ENCODE measurements at regions not wholly inside any gene's neighbourhood (a gene's known extent, or its start where the extent isn't known, plus 50 kb on each side); places are given as distances from the start of the nearest gene placed in this dataset.

DNA sequence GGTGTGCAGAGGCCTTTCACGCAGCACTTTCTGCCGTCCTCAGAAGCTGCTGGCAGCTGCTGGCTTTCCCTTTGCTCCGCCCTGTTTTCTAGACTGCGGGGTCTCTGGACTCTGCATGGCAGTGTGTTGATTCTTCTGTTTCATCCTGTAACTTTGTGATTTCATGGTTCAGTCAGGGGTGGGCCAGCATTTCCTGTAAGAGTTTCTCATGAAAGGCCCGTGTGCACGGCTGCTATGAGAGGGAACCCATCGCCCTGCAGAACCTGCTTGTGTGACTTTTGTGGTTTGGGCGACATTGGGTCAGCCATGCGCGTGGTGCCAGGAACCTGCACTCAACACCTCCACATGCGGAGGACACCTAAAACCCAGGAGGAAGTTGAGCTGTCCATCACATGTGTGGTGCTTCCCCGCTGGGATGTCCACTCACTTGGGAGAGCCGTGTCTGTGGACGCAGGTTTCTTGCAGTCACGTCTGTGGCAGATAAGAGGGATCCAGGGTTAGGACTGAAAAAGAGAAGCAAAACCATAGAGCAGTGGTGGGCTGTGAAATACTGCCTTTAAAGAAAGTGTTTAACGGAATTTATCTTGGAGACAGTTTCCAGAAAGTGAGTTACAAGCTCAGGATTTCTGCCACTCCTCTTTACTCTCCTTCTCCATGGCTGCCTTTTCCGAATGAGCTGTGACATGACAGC, 167.3 kb upstream of the ALKAL2 start:
- intact Hi-C loops (cut with DNase I): no loop called here
- Histone ChIP-seq H3K9me3 (no peaks in the 10 kb centered on the region), H3K27ac (no peak overlapping the region), H3K4me3 (no peak overlapping the region), H3K27me3 (no peaks in the 10 kb centered on the region), H3K36me3 (no peaks in the 10 kb centered on the region), H3K4me1 (no peaks in the 10 kb centered on the region)
- TF ChIP-seq, protein P1, sequence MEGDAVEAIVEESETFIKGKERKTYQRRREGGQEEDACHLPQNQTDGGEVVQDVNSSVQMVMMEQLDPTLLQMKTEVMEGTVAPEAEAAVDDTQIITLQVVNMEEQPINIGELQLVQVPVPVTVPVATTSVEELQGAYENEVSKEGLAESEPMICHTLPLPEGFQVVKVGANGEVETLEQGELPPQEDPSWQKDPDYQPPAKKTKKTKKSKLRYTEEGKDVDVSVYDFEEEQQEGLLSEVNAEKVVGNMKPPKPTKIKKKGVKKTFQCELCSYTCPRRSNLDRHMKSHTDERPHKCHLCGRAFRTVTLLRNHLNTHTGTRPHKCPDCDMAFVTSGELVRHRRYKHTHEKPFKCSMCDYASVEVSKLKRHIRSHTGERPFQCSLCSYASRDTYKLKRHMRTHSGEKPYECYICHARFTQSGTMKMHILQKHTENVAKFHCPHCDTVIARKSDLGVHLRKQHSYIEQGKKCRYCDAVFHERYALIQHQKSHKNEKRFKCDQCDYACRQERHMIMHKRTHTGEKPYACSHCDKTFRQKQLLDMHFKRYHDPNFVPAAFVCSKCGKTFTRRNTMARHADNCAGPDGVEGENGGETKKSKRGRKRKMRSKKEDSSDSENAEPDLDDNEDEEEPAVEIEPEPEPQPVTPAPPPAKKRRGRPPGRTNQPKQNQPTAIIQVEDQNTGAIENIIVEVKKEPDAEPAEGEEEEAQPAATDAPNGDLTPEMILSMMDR (IDR thresholded peaks at IDR 0.05): no peak
- TF ChIP-seq POLR2A (IDR thresholded peaks at IDR 0.05): no peak
- ATAC-seq (no peak), DNase-seq (no peak)
- 59% methylated on average over 13 of the region's 17 CpGs for WGBS (ENCODE audit: insufficient coverage, low coverage, low lambda C conversion rate, missing lambda C conversion rate)

DNA sequence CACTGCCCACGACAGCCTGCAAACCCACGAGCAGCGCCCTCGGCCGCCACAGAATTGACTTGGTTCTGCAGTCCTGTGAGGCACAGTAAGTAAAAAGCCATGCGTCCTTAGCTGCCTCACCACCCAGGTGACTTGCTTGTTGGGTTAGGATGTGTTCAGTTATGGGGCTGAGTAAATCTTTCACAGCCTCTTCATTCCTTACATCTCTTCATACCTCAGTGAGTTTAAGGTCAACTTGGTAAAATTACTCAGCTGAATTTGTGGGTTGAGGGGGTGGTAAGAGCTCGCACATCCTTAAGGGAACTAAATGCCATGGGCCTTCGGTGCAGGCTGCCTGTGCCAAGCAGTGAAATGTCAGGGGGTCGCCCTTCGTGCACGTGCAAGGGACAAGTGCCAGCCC, 165.2 kb upstream of the ALKAL2 start:
- H3K27ac ChIP-seq: no peak overlapping the region
- H3K36me3 ChIP-seq: no peaks in the 10 kb centered on the region
- no peaks in the 10 kb centered on the region for H3K9me3 ChIP-seq
- TF ChIP-seq, protein P1 (IDR thresholded peaks at IDR 0.05): no peak
- no peak for TF ChIP-seq POLR2A (IDR thresholded peaks at IDR 0.05)
- no peak for ATAC-seq
- no peaks in the 10 kb centered on the region for H3K27me3 ChIP-seq
- WGBS (ENCODE audit: insufficient coverage, low coverage, low lambda C conversion rate, missing lambda C conversion rate): 43% methylated on average over 2 of the region's 11 CpGs
- H3K4me3 ChIP-seq: no peak overlapping the region
- intact Hi-C loops (cut with DNase I): no loop called here
- no peak for DNase-seq
- no peaks in the 10 kb centered on the region for H3K4me1 ChIP-seq

DNA sequence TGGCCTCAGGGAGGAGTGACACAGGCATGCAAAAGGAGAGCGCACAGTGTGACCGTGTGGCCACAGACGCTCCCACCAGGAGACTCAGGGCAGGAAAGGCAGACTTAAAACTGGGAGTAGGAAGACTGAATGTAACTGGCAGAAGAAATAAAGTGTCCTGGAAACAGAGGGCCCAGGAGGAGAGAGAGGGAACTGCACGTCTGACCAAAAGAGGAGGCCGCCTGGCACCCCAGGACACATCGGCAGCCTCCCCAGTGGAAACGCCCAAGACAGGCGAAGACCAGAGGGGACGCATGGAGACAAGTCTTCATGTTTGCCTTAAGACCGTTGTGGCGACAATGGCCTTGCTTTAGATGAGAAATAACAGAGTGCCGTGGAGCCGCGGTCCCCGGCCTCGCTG, 163.6 kb upstream of the ALKAL2 start:
- intact Hi-C loops (cut with DNase I): no loop called here
- TF ChIP-seq, protein P1 (IDR thresholded peaks at IDR 0.05): no peak
- TF ChIP-seq POLR2A (IDR thresholded peaks at IDR 0.05): no peak
- Histone ChIP-seq H3K27me3 (no peaks in the 10 kb centered on the region), H3K27ac (no peak overlapping the region), H3K4me1 (no peaks in the 10 kb centered on the region), H3K4me3 (no peak overlapping the region), H3K36me3 (no peaks in the 10 kb centered on the region), H3K9me3 (no peaks in the 10 kb centered on the region)
- DNase-seq (no peak), ATAC-seq (no peak)
- WGBS (ENCODE audit: insufficient coverage, low coverage, low lambda C conversion rate, missing lambda C conversion rate): 86% methylated on average over 11 of the region's 16 CpGs

DNA sequence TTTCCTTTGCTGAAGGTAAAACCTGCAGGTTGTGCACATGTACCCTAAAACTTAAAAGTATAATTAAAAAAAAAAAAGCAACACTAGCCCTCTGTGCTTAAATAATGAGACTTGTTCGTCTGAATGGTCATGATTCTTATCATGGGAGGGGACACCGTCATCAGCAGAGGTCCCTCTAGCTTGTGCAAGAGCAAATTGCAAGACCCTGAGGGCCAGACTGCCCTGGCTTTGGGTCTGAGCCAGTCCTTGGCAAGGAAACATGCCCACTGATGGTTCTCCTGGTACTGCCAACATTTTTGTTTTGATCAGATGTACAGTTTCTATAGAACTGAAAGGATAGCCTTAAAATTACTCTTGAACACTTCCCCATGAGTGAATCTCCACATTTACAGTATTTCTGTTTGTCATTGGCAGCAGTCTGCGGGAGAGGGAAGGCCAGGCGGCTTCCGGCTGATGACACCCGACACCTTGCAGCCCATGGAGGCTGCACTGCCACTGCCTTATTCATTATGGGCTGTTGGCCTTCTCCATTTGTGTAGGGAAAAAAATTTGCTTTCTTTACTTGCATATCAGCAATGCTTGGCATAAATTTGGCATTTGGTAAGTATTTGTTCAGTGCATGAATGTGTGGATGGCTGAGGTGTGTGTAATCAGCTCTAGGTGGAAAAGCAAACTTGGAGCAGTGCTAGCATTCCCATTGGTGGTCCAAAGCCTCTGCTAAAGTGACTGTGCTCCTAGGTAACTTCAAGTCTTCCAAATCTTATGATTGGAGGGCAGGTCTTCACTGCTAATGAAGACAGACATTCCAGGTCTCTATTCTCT, 161.6 kb upstream of the ALKAL2 start:
- Histone ChIP-seq H3K4me1 (no peaks in the 10 kb centered on the region), H3K36me3 (no peaks in the 10 kb centered on the region), H3K27ac (no peak overlapping the region), H3K9me3 (no peaks in the 10 kb centered on the region), H3K27me3 (no peaks in the 10 kb centered on the region), H3K4me3 (no peak overlapping the region)
- 48% methylated on average over 6 of the region's 6 CpGs for WGBS (ENCODE audit: insufficient coverage, low coverage, low lambda C conversion rate, missing lambda C conversion rate)
- DNase-seq (no peak), ATAC-seq (no peak)
- TF ChIP-seq POLR2A (IDR thresholded peaks at IDR 0.05): no peak
- TF ChIP-seq, protein P1 (IDR thresholded peaks at IDR 0.05): no peak
- intact Hi-C loops (cut with DNase I): no loop called here
